ENCODE measurements at regions not wholly inside any gene's neighbourhood (a gene's known extent, or its start where the extent isn't known, plus 50 kb on each side); places are given as distances from the start of the nearest gene placed in this dataset.
A peak's percentile ranks its signal among the peaks of the same experiment; 100 is the strongest.

DNA sequence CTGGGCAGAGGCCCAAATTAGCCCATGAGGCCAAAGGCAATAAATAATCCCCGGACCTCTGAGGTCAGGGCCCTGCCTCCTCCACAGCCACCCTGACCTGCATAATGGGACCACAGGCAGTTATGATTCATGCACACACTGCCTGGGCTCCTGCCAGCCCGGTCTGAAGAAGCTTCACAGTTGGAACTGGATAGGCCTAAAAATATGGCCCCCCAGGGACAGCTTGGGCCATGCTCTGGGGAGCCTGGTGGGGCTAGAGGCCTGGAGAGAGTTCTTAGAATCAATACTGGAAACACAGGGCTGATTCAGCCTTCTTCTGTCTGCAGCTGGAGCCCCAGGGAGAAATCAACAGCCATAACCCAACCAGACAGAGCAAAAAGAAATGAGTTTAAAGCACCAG lies 112.8 kb upstream of the CADM1 start:
- ATAC-seq: no peak
- Histone ChIP-seq H3K9me3 (no peaks in the 10 kb centered on the region), H3K27ac (no peak overlapping the region), H3K27me3 (no peaks in the 10 kb centered on the region), H3K4me1 (peaks cover 8 to 10% of the 10 kb centered on the region in 2 donors), H3K4me3 (no peak overlapping the region), H3K36me3 (no peaks in the 10 kb centered on the region)
- TF ChIP-seq, protein P1, sequence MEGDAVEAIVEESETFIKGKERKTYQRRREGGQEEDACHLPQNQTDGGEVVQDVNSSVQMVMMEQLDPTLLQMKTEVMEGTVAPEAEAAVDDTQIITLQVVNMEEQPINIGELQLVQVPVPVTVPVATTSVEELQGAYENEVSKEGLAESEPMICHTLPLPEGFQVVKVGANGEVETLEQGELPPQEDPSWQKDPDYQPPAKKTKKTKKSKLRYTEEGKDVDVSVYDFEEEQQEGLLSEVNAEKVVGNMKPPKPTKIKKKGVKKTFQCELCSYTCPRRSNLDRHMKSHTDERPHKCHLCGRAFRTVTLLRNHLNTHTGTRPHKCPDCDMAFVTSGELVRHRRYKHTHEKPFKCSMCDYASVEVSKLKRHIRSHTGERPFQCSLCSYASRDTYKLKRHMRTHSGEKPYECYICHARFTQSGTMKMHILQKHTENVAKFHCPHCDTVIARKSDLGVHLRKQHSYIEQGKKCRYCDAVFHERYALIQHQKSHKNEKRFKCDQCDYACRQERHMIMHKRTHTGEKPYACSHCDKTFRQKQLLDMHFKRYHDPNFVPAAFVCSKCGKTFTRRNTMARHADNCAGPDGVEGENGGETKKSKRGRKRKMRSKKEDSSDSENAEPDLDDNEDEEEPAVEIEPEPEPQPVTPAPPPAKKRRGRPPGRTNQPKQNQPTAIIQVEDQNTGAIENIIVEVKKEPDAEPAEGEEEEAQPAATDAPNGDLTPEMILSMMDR (IDR thresholded peaks at IDR 0.05 in 4 of 5, conservative IDR thresholded peaks at IDR 0.05 in 1 of 5): no peak
- no peak for TF ChIP-seq POLR2A (IDR thresholded peaks at IDR 0.05)
- intact Hi-C loops (cut with DNase I; ENCODE audit: low total_unique reads) (no loop called here), in situ Hi-C loops (cut with MboI; ENCODE audit: low sequenced_read_pairs in 4 of 4) (no loop called here)
- no peak for DNase-seq

DNA sequence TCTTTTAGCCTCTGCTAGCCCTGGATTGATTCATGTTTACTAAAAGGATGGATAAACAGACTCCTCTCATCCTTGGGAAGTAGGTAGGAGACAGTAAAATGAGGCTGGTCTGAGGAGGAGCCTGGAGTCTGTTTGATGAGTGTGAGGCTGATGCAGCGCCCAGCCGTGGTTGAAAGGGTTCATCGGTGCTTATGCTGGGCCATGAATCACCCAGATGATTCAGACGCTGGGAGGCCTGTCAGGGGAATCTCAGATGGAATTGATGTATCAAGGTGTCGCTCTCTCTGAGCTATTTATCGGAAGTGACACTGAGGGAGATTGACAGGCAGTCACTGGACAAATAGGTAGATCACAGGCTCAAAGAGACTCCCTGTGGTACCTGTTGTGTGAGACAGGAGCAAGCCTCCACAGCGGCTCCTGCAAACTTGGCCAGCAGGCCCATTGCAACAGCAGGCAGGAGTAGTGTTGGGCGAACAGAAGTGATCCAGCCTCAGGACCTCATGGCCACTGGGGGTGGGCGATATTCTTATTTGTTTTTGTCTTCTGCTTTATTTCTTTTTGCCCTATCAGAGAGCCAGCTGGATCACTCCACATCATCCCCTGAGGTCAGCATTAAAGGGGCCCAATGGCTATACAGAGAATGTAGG lies 109.9 kb upstream of the CADM1 start:
- no peak overlapping the region for H3K4me3 ChIP-seq
- H3K27me3 ChIP-seq: no peaks in the 10 kb centered on the region
- TF ChIP-seq POLR2A (IDR thresholded peaks at IDR 0.05): no peak
- TF ChIP-seq, protein P1 (IDR thresholded peaks at IDR 0.05 in 4 of 5, conservative IDR thresholded peaks at IDR 0.05 in 1 of 5): no peak
- peaks cover 8% of the 10 kb centered on the region in 2 donors for H3K4me1 ChIP-seq
- no peaks in the 10 kb centered on the region for H3K36me3 ChIP-seq
- no peak for DNase-seq
- H3K27ac ChIP-seq: no peak overlapping the region
- in situ Hi-C loops (cut with MboI; ENCODE audit: low sequenced_read_pairs in 4 of 4) (no loop called here), intact Hi-C loops (cut with DNase I; ENCODE audit: low total_unique reads) (no loop called here)
- no peaks in the 10 kb centered on the region for H3K9me3 ChIP-seq
- ATAC-seq: no peak

DNA sequence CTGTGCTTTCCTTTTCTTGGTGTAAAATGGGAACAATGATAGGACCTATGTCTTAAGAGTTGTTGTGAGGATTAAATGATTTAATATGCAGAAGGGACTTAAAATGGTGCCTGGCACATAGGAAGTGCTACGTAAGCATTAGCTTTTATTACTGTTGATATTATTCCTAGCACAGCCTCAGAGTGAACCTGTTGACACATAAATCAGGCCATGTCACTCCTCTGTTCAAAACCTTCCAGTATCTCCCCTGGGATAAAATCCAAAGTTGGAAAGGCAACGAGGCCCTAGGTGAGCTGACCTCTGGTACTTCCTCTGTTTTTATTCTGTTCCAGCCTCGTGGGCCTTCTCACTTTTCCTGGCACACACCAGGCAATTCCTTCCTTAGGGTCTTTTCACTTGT lies 108.8 kb upstream of the CADM1 start:
- ATAC-seq (peak in 1 of 2 donors; percentile 69), DNase-seq (no peak)
- Histone ChIP-seq H3K36me3 (no peaks in the 10 kb centered on the region), H3K27ac (no peak overlapping the region), H3K4me3 (no peak overlapping the region), H3K9me3 (no peaks in the 10 kb centered on the region), H3K27me3 (no peaks in the 10 kb centered on the region), H3K4me1 (peaks cover 9% of the 10 kb centered on the region in 2 donors)
- TF ChIP-seq, protein P1 (IDR thresholded peaks at IDR 0.05 in 4 of 5, conservative IDR thresholded peaks at IDR 0.05 in 1 of 5): no peak
- no peak for TF ChIP-seq POLR2A (IDR thresholded peaks at IDR 0.05)
- in situ Hi-C loops (cut with MboI; ENCODE audit: low sequenced_read_pairs in 4 of 4) (no loop called here), intact Hi-C loops (cut with DNase I; ENCODE audit: low total_unique reads) (no loop called here)

DNA sequence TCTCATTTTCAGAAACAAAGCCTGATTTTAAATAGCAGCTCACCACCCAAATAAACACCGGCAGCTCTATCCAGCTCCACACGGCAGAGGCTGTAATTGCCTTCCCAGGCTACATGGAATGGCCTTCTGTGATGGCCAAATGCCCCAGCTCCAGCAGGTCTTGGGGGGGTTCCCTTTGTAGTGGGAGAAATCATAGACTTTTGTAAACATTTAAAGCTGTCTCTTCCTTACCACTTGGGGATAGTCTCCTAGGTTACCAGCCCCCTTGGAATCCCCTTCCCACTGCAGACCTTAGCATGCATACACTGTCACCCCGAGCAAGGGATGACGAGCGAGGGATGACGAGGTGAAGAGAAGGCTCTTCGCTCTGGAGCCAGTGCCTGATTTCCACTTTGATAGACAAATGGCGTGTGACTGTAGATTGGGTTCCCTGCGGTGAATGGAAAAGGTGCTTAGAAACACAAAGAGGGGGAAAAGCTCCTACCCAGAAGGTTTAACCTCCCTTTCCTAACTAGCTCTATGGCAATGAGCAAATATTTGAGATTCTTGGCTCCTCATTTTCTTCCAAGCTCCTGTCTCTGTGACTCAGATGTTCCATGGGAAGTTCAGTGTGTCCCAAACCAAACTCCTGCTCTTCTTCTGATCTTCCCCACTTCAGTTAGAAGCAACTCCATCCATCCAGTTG lies 108.0 kb upstream of the CADM1 start:
- H3K36me3 ChIP-seq: no peaks in the 10 kb centered on the region
- H3K27me3 ChIP-seq: no peaks in the 10 kb centered on the region
- DNase-seq (no peak), ATAC-seq (no peak)
- intact Hi-C loops (cut with DNase I; ENCODE audit: low total_unique reads) (no loop called here), in situ Hi-C loops (cut with MboI; ENCODE audit: low sequenced_read_pairs in 4 of 4) (no loop called here)
- no peaks in the 10 kb centered on the region for H3K9me3 ChIP-seq
- no peak overlapping the region for H3K4me3 ChIP-seq
- H3K27ac ChIP-seq: no peak overlapping the region
- TF ChIP-seq, protein P1 (IDR thresholded peaks at IDR 0.05 in 4 of 5, conservative IDR thresholded peaks at IDR 0.05 in 1 of 5): no peak
- no peak for TF ChIP-seq POLR2A (IDR thresholded peaks at IDR 0.05)
- peaks cover 13 to 16% of the 10 kb centered on the region in 2 donors for H3K4me1 ChIP-seq

Data from gastrocnemius medialis (tissue), 4 donors.